ENCODE measurements at regions not wholly inside any gene's neighbourhood (a gene's known extent, or its start where the extent isn't known, plus 50 kb on each side); places are given as distances from the start of the nearest gene placed in this dataset.

DNA sequence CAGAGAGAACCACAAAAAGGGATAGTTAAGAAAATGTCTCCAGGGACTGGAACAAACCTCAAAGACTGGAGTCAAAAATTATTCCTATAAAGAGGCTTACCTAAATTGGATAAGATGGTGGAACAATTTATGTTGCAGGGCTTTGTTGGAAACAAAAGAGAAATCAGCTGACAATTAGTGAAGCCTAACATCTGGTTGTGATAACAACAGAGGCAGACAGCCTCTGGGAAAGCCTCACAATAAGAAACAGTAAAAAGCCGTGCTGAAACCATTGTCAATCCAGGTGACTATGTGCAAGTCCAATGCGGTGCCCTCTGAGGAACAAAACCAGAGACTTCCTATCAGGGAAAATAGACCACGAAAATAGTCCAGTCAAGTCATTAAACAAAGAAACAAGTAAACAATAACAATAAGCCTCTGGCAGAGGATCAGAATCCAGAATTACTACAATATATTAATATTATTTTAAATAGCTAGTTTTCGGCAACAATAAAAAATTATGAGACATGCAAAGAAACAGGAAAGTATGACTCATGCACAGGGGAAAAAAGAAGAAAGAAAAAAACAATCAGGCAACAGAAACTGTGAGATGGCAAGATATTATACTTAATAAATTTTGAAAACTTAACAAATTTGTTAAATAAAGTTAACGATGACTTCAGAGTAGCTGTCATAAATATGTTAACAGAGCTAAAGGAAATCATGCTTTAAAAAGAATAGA, 99.7 kb upstream of the RXFP2 start:
- no peak overlapping the region for H3K4me3 ChIP-seq (ENCODE audit: low read depth, poor library complexity, severe bottlenecking)
- DNase-seq (ENCODE audit: low spot score in 2 of 2), result no peak
- TF ChIP-seq, protein P1, sequence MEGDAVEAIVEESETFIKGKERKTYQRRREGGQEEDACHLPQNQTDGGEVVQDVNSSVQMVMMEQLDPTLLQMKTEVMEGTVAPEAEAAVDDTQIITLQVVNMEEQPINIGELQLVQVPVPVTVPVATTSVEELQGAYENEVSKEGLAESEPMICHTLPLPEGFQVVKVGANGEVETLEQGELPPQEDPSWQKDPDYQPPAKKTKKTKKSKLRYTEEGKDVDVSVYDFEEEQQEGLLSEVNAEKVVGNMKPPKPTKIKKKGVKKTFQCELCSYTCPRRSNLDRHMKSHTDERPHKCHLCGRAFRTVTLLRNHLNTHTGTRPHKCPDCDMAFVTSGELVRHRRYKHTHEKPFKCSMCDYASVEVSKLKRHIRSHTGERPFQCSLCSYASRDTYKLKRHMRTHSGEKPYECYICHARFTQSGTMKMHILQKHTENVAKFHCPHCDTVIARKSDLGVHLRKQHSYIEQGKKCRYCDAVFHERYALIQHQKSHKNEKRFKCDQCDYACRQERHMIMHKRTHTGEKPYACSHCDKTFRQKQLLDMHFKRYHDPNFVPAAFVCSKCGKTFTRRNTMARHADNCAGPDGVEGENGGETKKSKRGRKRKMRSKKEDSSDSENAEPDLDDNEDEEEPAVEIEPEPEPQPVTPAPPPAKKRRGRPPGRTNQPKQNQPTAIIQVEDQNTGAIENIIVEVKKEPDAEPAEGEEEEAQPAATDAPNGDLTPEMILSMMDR (IDR thresholded peaks at IDR 0.05), result no peak
- no peak for TF ChIP-seq POLR2A (IDR thresholded peaks at IDR 0.05)
- WGBS, 2 donors, result 47 to 58% methylated on average over 5 of the region's 5 CpGs
- intact Hi-C loops (cut with DNase I; ENCODE audit: low total_unique reads), result no loop called here

DNA sequence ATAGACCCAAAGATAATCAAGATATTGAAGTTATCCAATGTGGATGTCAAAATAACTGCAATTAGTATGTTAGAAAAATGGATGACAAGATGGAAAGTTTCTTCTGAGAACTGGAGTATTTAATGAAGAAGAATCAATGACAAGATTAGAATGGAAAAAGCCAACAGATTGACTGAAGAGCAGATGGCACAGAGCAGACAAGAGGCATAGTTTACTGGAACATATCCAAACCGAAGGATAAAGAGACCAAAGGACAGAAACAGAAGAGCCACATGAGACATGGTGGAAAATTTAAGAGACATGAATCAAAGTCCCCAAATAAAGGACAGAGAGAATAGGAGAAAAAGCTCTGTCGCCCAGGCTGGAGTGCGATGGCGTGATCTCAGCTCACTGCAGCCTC, 89.6 kb upstream of the RXFP2 start:
- no peak for TF ChIP-seq POLR2A (IDR thresholded peaks at IDR 0.05)
- TF ChIP-seq, protein P1 (IDR thresholded peaks at IDR 0.05), result no peak
- DNase-seq (ENCODE audit: low spot score in 2 of 2), result no peak
- intact Hi-C loops (cut with DNase I; ENCODE audit: low total_unique reads), result no loop called here
- no peak overlapping the region for H3K4me3 ChIP-seq (ENCODE audit: low read depth, poor library complexity, severe bottlenecking)
- WGBS, 2 donors, result 70 to 91% methylated on average over 4 of the region's 4 CpGs

DNA sequence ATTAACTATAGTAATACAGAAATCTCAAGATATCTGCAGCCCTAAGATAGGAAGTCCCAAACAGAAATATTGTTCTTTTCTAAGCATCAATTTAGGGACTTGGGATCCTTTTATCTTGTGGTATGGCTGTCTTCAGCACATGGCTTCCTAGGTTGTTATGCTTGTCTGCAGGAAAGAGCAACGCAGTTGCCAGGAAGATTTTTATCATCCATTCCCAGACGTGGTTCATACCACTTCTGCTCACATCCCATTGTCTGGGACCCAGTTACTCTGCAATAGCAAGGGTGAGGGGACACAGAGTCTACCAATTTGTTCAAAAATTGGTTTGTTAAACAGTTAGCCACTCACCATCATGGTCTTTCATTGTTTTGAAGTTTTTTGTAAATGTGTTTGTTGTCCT, 85.6 kb upstream of the RXFP2 start:
- no peak overlapping the region for H3K4me3 ChIP-seq (ENCODE audit: low read depth, poor library complexity, severe bottlenecking)
- intact Hi-C loops (cut with DNase I; ENCODE audit: low total_unique reads), result no loop called here
- DNase-seq (ENCODE audit: low spot score in 2 of 2), result no peak
- no peak for TF ChIP-seq POLR2A (IDR thresholded peaks at IDR 0.05)
- TF ChIP-seq, protein P1 (IDR thresholded peaks at IDR 0.05), result no peak
- 51 to 52% methylated on average over 2 of the region's 2 CpGs for WGBS, 2 donors

DNA sequence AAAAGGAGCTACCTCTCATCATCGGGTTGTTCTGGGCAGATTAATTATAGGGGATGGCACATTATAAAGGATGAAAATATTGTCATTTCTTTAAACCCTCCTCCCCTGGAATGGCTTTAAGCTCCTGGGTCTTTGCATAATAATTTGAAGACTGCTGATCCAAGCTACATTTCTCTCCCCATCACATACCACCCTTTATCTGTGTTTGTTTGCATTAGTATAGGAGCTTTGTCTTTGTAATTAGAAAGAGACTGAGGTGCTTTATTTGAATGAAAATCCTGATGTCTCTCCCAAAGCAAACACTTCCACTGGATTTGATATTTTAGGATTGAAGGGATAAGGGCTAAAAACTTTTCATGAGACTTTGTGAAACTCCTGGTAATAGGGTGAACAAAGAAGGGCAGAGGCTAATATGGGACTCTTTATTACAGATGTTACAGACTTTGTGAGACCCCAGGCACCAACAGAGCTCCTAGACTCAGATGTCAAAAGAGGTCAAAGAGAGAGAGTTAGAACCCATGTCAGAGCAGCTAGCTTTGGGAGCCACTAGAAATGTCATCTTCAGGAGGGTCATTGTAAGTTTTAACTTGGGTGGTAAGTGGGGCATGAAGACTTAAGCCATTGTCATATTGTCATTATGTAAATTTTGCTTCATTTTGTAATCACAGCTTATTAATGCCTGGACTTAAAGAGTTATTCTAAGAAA, 75.3 kb upstream of the RXFP2 start:
- DNase-seq (ENCODE audit: low spot score in 2 of 2), result no peak
- intact Hi-C loops (cut with DNase I; ENCODE audit: low total_unique reads), result no loop called here
- H3K4me3 ChIP-seq (ENCODE audit: low read depth, poor library complexity, severe bottlenecking), result no peak overlapping the region
- 17 to 30% methylated on average over 1 of the region's 1 CpG for WGBS, 2 donors
- no peak for TF ChIP-seq POLR2A (IDR thresholded peaks at IDR 0.05)
- TF ChIP-seq, protein P1 (IDR thresholded peaks at IDR 0.05), result no peak

DNA sequence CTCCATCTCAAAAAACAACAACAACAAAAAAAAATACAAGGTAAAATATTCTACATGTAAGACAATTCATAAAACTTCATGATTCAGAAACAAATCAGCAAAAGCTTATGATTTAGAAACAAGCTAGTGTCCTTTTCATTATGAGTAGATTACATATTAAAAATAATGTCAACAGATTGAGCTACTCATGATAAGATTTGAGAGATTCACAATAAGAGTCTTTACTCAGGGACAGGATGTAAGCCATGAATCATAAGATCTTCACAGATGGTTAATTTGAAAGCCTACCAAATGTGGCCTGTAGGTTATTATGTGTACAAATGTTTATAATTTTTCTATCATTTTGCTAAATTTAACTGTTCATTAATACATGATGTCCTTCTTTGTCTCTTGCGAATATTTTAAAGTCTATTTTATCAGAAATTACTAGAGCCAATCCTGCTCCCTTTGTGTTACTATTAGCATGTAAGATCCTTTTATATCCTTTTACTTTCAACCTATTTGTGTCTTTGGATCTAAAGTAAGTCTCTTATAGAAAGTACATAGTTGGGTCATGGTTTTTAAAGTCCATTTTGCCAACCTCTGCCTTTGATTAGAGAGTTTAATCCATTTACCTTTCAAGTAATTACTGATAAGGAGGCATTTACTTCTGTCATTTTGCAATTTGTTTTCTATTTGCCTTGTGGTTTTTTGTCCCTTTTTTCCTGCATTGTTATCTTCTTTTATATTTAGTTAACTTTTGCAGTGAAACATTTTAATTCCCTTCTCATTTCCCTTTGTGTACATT, 68.3 kb upstream of the RXFP2 start:
- no peak for TF ChIP-seq POLR2A (IDR thresholded peaks at IDR 0.05)
- TF ChIP-seq, protein P1 (IDR thresholded peaks at IDR 0.05), result no peak
- H3K4me3 ChIP-seq (ENCODE audit: low read depth, poor library complexity, severe bottlenecking), result no peak overlapping the region
- DNase-seq (ENCODE audit: low spot score in 2 of 2), result no peak
- 65 to 74% methylated on average over 1 of the region's 1 CpG for WGBS, 2 donors
- intact Hi-C loops (cut with DNase I; ENCODE audit: low total_unique reads), result no loop called here
